Kidney (tissue), 13 donors: ENCODE measurements at regions not wholly inside any gene's neighbourhood (a gene's known extent, or its start where the extent isn't known, plus 50 kb on each side); places are given as distances from the start of the nearest gene placed in this dataset.

Experiments
- DNase-seq, 5 donors: peaks; one replicate each; pipeline ENCODE4 v3.0.0-alpha.2; 2013 to 2020
- FAIRE-seq: peaks from 2 replicates; lab custom pipeline; 2012; peaks lifted over from hg19 to GRCh38; lab: Jason Lieb, UNC
- H3K27ac ChIP-seq, 2 donors: one replicate each; pipeline ENCODE4 v1.7.0; 2013; ENCODE audit warnings: low read depth in 2 of 2, low read length in 2 of 2, inconsistent platforms in 1 of 2
- H3K27me3 ChIP-seq: one replicate; pipeline ENCODE4 v1.7.1; 2013; ENCODE audit warnings: low read length, inconsistent platforms; ENCODE audit not compliant: control insufficient read depth, insufficient read depth
- H3K36me3 ChIP-seq, 3 donors: one replicate each; pipeline versions ENCODE4 v1.7.0 to v1.7.1; 2013; ENCODE audit warnings: low read length in 3 of 3, control low read depth in 1 of 3, inconsistent platforms in 1 of 3; ENCODE audit not compliant: insufficient read depth in 3 of 3, control insufficient read depth in 2 of 3
- H3K4me1 ChIP-seq, 3 donors: one replicate each; pipeline versions ENCODE4 v1.7.0 to v1.7.1; 2013; ENCODE audit warnings: low read length in 3 of 3, inconsistent platforms in 1 of 3, low read depth in 1 of 3; ENCODE audit not compliant: control insufficient read depth in 2 of 3, insufficient read depth in 2 of 3
- H3K4me3 ChIP-seq, 3 donors: one replicate each; pipeline versions ENCODE4 v1.7.0 to v1.8.1; 2013; ENCODE audit warnings: low read length in 3 of 3, control low read depth in 1 of 3, inconsistent platforms in 1 of 3
- H3K9ac ChIP-seq, 3 donors: one replicate each; pipeline versions ENCODE4 v1.7.0 to v1.7.1; 2013; ENCODE audit warnings: low read length in 3 of 3, control low read depth in 1 of 3, inconsistent platforms in 1 of 3
- H3K9me3 ChIP-seq, 3 donors: one replicate each; pipeline versions ENCODE4 v1.7.0 to v1.7.1; 2013; ENCODE audit warnings: low read length in 3 of 3, control low read depth in 1 of 3, inconsistent platforms in 1 of 3; ENCODE audit not compliant: control insufficient read depth in 2 of 3, insufficient read depth in 1 of 3
- intact Hi-C: fragments of 100-400 bp; cut with DNase I; formaldehyde crosslinking; loops from one replicate; pipeline ENCODE4 v1.11.1; 2022
- TF ChIP-seq, protein P1 (sequence below): IDR thresholded peaks from 3 replicates; pipeline ENCODE4 v1.5.1; 2012; ENCODE audit warnings: mild to moderate bottlenecking, moderate library complexity, borderline replicate concordance; ENCODE audit not compliant: insufficient read depth; ENCODE audit errors: extremely low read depth
- donor health status: control.
- donor health status: control.
- donor health status: control.
- donor health status: control.
- donor health status: control.
- donor health status: DM: yes; HTN: yes; CAD: no.
- donor health status: Normal renal cell carcinoma (clear cell type).

DNA sequence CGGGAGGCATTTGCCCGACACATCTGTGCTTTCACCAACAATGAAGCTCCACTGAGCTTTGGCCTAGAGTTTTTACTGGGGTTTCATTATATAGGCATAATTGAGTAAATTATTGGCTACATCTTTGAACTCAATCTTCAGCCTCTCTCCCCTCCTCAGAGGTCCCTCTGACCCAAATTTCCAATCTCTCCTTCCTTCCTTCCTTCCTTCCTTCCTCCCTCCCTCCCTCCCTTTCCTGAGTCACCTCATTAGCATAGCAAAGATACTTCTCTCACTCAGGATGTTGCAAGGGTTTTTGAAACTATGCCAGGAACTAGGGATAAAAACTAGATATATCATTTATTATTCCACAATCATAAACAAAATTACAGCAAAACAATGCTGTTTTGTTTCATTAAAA lies 202.8 kb upstream of the PRNP start:
- Histone ChIP-seq H3K9ac (no peak overlapping the region), H3K27me3 (no peaks in the 10 kb centered on the region), H3K9me3 (no peaks in the 10 kb centered on the region), H3K4me3 (no peak overlapping the region), H3K4me1 (no peaks in the 10 kb centered on the region), H3K27ac (no peak overlapping the region), H3K36me3 (no peaks in the 10 kb centered on the region)
- no peak for FAIRE-seq
- TF ChIP-seq, protein P1, sequence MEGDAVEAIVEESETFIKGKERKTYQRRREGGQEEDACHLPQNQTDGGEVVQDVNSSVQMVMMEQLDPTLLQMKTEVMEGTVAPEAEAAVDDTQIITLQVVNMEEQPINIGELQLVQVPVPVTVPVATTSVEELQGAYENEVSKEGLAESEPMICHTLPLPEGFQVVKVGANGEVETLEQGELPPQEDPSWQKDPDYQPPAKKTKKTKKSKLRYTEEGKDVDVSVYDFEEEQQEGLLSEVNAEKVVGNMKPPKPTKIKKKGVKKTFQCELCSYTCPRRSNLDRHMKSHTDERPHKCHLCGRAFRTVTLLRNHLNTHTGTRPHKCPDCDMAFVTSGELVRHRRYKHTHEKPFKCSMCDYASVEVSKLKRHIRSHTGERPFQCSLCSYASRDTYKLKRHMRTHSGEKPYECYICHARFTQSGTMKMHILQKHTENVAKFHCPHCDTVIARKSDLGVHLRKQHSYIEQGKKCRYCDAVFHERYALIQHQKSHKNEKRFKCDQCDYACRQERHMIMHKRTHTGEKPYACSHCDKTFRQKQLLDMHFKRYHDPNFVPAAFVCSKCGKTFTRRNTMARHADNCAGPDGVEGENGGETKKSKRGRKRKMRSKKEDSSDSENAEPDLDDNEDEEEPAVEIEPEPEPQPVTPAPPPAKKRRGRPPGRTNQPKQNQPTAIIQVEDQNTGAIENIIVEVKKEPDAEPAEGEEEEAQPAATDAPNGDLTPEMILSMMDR = no peak
- no peak for DNase-seq
- intact Hi-C loops = no loop called here

GRCh38 chr20:4480104-4480503 lies 206.2 kb upstream of the PRNP start:
- H3K27ac ChIP-seq = no peak overlapping the region
- no peaks in the 10 kb centered on the region for H3K27me3 ChIP-seq
- FAIRE-seq (no peak), DNase-seq (no peak)
- intact Hi-C loops = no loop called here
- no peak overlapping the region for H3K4me3 ChIP-seq
- H3K9ac ChIP-seq = no peak overlapping the region
- H3K9me3 ChIP-seq = no peaks in the 10 kb centered on the region
- no peaks in the 10 kb centered on the region for H3K36me3 ChIP-seq
- H3K4me1 ChIP-seq = no peaks in the 10 kb centered on the region
- TF ChIP-seq, protein P1 = no peak

- TF ChIP-seq, protein P1 = no peak
- no peak for FAIRE-seq
Measured at GRCh38 chr20:4476903-4477500, 209.3 kb upstream of the PRNP start.

DNA sequence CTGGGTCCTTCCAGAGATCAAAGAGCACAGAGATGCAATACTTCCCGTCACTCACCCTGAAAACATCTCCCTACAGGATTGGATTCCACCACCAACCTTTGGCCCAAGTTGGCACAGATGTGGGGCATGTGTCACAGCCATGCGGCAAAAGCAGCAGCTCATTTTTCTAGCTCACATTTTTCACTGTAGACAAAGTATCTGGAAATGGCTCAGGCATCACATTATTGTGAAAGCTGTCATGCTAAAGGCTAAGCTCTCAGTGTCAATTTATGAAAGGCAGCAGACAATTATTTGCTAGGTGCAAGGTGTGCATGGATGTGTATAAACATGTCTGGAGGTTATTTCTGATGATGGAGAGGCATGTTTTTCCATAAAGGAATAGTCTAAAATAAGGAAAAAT lies 213.3 kb upstream of the PRNP start:
- H3K4me3 ChIP-seq = no peak overlapping the region
- H3K36me3 ChIP-seq = no peaks in the 10 kb centered on the region
- H3K9ac ChIP-seq = no peak overlapping the region
- TF ChIP-seq, protein P1 = no peak
- H3K4me1 ChIP-seq = no peaks in the 10 kb centered on the region
- no peak for DNase-seq
- intact Hi-C loops = no loop called here
- no peak for FAIRE-seq
- H3K27me3 ChIP-seq = no peaks in the 10 kb centered on the region
- no peak overlapping the region for H3K27ac ChIP-seq
- H3K9me3 ChIP-seq = no peaks in the 10 kb centered on the region

More at GRCh38 chr20:4476903-4477500, 209.3 kb upstream of the PRNP start:
- no peak overlapping the region for H3K27ac ChIP-seq
- H3K4me1 ChIP-seq = no peaks in the 10 kb centered on the region
- no peaks in the 10 kb centered on the region for H3K9me3 ChIP-seq
- H3K4me3 ChIP-seq = no peak overlapping the region
- no peak overlapping the region for H3K9ac ChIP-seq
- H3K27me3 ChIP-seq = no peaks in the 10 kb centered on the region
- DNase-seq = peak in 2 of 5 donors; percentile 14 to 74
- intact Hi-C loops = no loop called here
- no peaks in the 10 kb centered on the region for H3K36me3 ChIP-seq
